Stimulated activated CD4-positive, alpha-beta T cell treated with anti-CD3 and anti-CD28 coated beads, Interleukin-12 subunit alpha, Interleukin-12 subunit beta, amount 100 ng/mL, for 4 hours (primary cell): ENCODE measurements at regions not wholly inside any gene's neighbourhood (a gene's known extent, or its start where the extent isn't known, plus 50 kb on each side); places are given as distances from the start of the nearest gene placed in this dataset.

Source experiments
- DNase-seq: peaks from one replicate; pipeline ENCODE4 v3.0.0-alpha.2; 2020

- DNase-seq = no peak
Observed at GRCh38 chr20:53712212-53712977, 118.8 kb upstream of the ZNF217 start.

GRCh38 chr20:53711333-53712211, 117.9 kb upstream of the ZNF217 start:
- DNase-seq = no peak

GRCh38 chr20:53708129-53708968, 114.7 kb upstream of the ZNF217 start:
- peak; percentile 21 for DNase-seq

GRCh38 chr20:53707371-53708055, 113.9 kb upstream of the ZNF217 start:
- peak; percentile 8 for DNase-seq

GRCh38 chr20:53706466-53707370, 113.1 kb upstream of the ZNF217 start:
- no peak for DNase-seq

GRCh38 chr20:53706008-53706465, 112.4 kb upstream of the ZNF217 start:
- no peak for DNase-seq

- no peak for DNase-seq
Observed at GRCh38 chr20:53702617-53703016, 109.0 kb upstream of the ZNF217 start.

GRCh38 chr20:53699906-53700305, 106.3 kb upstream of the ZNF217 start:
- no peak for DNase-seq

- DNase-seq = no peak
Observed at GRCh38 chr20:53699085-53699674, 105.5 kb upstream of the ZNF217 start.

- DNase-seq = no peak
Observed at GRCh38 chr20:53698371-53698978, 104.8 kb upstream of the ZNF217 start.

- no peak for DNase-seq
Observed at GRCh38 chr20:53695797-53696527, 102.3 kb upstream of the ZNF217 start.

- no peak for DNase-seq
Observed at GRCh38 chr20:53693262-53693871, 99.7 kb upstream of the ZNF217 start.

- no peak for DNase-seq
Observed at GRCh38 chr20:53692465-53693067, 98.9 kb upstream of the ZNF217 start.

GRCh38 chr20:53691811-53692192, 98.2 kb upstream of the ZNF217 start:
- DNase-seq = no peak

GRCh38 chr20:53691060-53691810, 97.6 kb upstream of the ZNF217 start:
- DNase-seq = no peak

- DNase-seq = no peak
Observed at GRCh38 chr20:53688085-53688484, 94.4 kb upstream of the ZNF217 start.

GRCh38 chr20:53685070-53685595, 91.5 kb upstream of the ZNF217 start:
- DNase-seq = no peak

- DNase-seq = no peak
Observed at GRCh38 chr20:53683506-53683905, 89.9 kb upstream of the ZNF217 start.
